ENCODE measurements at regions not wholly inside any gene's neighbourhood (a gene's known extent, or its start where the extent isn't known, plus 50 kb on each side); places are given as distances from the start of the nearest gene placed in this dataset.
"Not testable (repeated sequence)": the region's sequence is repeated elsewhere in the genome, so short reads cannot be mapped to it uniquely, and the experiment has no call there.

DNA sequence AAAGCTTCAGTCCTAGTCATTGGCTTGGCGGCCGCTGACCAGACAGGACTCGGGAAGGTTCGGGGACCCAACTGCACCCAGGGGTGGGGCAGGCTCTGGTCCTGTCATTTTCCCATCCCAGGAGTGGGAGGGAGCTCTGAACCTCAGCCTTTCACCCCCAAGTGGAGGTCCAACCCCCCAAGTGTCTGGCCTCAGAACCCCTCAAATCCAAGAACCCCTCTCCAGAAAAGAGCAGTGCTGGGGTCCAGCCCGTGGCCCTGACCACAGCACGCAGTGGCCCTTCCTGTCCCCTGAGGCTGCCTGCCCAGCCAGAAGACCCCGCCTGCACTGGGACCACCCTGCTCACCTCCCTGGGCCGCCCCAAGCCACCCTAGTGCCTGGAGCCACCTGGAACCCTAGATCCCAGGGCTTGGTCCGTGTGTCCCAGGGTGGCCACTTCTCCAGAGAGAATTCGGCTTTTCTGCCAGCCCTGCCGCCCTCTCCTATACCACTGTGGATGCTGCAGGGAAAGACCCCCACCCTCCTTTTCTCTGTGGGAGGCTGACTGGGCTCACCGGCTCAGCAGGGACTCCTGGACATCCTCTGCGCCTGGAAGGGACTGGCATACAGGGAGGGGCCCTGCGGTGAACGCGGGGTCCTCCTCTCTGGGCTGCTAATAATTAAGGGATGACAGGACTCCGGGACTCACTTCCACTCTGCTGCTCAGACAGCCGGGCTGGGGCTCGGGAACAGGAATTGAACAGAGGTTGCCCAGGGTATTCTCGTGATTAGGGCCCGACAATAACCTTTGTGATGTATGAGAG is 326.9 kb upstream of the SFSWAP start:
- no peak overlapping the region for H3K4me3 ChIP-seq (ENCODE audit: low read length)
- no peak for DNase-seq (ENCODE audit: low read depth)
- TF ChIP-seq, protein P1, sequence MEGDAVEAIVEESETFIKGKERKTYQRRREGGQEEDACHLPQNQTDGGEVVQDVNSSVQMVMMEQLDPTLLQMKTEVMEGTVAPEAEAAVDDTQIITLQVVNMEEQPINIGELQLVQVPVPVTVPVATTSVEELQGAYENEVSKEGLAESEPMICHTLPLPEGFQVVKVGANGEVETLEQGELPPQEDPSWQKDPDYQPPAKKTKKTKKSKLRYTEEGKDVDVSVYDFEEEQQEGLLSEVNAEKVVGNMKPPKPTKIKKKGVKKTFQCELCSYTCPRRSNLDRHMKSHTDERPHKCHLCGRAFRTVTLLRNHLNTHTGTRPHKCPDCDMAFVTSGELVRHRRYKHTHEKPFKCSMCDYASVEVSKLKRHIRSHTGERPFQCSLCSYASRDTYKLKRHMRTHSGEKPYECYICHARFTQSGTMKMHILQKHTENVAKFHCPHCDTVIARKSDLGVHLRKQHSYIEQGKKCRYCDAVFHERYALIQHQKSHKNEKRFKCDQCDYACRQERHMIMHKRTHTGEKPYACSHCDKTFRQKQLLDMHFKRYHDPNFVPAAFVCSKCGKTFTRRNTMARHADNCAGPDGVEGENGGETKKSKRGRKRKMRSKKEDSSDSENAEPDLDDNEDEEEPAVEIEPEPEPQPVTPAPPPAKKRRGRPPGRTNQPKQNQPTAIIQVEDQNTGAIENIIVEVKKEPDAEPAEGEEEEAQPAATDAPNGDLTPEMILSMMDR (conservative IDR thresholded peaks at IDR 0.05; ENCODE audit: low read length): no peak

- DNase-seq (ENCODE audit: low read depth): no peak
- TF ChIP-seq, protein P1 (conservative IDR thresholded peaks at IDR 0.05; ENCODE audit: low read length): no peak
- H3K4me3 ChIP-seq (ENCODE audit: low read length): no peak overlapping the region
These were observed 326.4 kb upstream of the SFSWAP start for GRCh38 chr12:131384544-131384855.

DNA sequence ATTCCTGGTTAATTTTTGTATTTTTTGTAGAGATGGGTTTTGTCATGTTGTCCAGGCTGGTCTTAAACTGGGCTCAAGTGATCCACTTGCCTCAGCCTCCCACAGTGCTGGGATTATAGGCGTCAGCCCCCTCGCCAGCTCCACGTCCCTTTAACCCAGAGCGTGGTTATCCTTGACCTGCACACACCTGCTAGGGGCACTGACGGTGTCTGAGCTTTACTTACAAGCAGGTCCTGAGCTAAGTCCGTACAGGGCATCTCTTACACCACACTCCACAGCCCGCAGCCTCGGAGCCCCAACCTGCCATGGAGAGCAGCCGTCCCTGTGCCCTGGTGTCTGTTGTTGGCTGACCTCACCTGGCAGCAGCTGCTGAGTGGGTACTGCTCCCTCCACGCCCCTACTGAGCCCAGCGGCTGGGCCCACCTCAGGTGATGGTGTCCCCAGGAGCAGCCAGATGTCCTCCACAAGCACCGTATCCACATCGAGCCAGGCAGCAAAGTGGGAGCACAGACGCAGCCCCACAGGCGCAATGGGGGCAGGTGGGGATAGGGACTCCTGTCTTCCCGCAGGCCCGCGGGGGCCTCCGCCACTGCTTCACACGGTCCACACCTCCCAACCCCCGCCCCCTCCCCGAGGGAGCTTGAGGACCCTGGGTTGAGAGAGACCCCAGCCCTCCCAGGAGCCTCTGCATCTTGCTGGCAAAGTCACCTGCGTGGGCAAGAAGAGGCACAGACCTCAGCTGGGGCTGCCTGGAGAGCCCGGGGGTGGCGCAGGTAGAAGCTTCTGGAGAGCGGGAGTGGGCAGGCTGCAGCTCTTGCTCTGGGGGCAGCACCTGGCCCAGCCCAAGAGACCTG is 325.4 kb upstream of the SFSWAP start:
- TF ChIP-seq, protein P1 (conservative IDR thresholded peaks at IDR 0.05; ENCODE audit: low read length): no peak
- no peak for DNase-seq (ENCODE audit: low read depth)
- no peak overlapping the region for H3K4me3 ChIP-seq (ENCODE audit: low read length)

GRCh38 chr12:131386167-131386521 is 324.7 kb upstream of the SFSWAP start:
- H3K4me3 ChIP-seq (ENCODE audit: low read length): no peak overlapping the region
- DNase-seq (ENCODE audit: low read depth): no peak
- TF ChIP-seq, protein P1 (conservative IDR thresholded peaks at IDR 0.05; ENCODE audit: low read length): no peak

- TF ChIP-seq, protein P1 (conservative IDR thresholded peaks at IDR 0.05; ENCODE audit: low read length): no peak
These were observed 324.1 kb upstream of the SFSWAP start for GRCh38 chr12:131386781-131387180.

GRCh38 chr12:131387281-131388163 is 323.4 kb upstream of the SFSWAP start:
- TF ChIP-seq, protein P1 (conservative IDR thresholded peaks at IDR 0.05; ENCODE audit: low read length): no peak

More at GRCh38 chr12:131386781-131387180, 324.1 kb upstream of the SFSWAP start:
- no peak overlapping the region for H3K4me3 ChIP-seq (ENCODE audit: low read length)
- DNase-seq (ENCODE audit: low read depth): no peak

DNA sequence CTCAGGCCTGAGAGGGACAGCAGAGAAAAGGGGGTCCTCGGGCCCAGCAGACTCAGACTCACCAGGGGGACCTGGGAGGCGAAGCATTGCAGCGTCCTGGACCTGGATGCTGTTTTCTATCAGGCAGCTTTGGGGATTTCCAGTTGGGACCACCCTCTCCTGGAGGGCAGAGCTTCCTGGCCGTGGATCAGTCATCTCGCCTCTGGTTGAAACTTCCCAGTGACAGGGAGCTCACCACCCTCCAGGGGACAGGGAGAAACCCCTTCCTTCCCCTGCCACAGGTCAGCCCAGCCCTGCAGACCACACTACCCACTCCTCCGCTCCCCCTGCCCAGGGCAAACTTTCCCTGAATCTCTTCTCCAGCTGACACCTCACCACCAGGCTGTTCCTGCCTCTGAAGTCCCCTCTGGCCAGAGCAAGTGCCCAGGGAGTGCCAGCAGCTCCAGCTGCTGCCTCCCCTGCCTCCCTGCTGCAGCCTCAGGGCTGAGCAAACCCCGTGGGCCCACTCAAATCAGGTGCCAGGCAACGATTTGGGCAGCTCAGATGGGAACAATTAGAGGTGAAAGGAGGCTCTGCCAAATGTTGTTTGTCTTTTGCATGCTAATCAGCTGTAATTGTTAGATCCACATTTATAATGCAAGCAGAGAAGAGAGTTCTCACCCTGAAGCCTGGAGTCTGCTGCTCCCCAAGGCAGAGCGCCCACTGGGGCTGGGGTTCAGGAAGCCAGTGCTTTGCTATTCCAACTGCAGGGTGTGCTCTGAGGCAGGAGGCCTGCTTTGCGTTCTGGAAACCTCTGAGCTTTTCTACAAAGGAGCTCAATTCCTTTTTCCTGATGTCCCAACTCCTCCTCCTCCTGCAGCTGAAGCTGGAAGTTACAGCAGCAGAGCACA is 322.5 kb upstream of the SFSWAP start:
- H3K4me3 ChIP-seq (ENCODE audit: low read length); DNase-seq (ENCODE audit: low read depth): not testable (repeated sequence)

More at GRCh38 chr12:131387281-131388163, 323.4 kb upstream of the SFSWAP start:
- DNase-seq (ENCODE audit: low read depth): no peak
- H3K4me3 ChIP-seq (ENCODE audit: low read length): no peak overlapping the region

Data from AG10803 (cell line).